Peyer's patch (tissue), 4 donors: ENCODE measurements at regions not wholly inside any gene's neighbourhood (a gene's known extent, or its start where the extent isn't known, plus 50 kb on each side); places are given as distances from the start of the nearest gene placed in this dataset.

Experiments
- CTCF ChIP-seq, 6 experiments: fragments of 450-650 bp in 4 of 6; fragments of 200-600 bp in 2 of 6; sonication (generic) in 1 of 6; IDR thresholded peaks; one replicate each; pipeline ENCODE4 v1.5.1; 2017 to 2019; ENCODE audit warnings: antibody characterized with exemption in 6 of 6, mild to moderate bottlenecking in 3 of 6, moderate library complexity in 1 of 6
- POLR2A ChIP-seq, 2 donors: fragments of 450-650 bp; IDR thresholded peaks; one replicate each; pipeline ENCODE4 v1.5.1; 2017; ENCODE audit warnings: antibody characterized with exemption in 2 of 2, mild to moderate bottlenecking in 2 of 2, moderate library complexity in 2 of 2

GRCh38 chr10:31708046-31708445 is 220.6 kb downstream of the ARHGAP12 start:
- TF ChIP-seq CTCF (IDR thresholded peaks at IDR 0.05) (no peak), POLR2A (IDR thresholded peaks at IDR 0.05) (no peak)
